Ascending aorta (tissue), 2 donors: ENCODE measurements at regions not wholly inside any gene's neighbourhood (a gene's known extent, or its start where the extent isn't known, plus 50 kb on each side); places are given as distances from the start of the nearest gene placed in this dataset.

Source experiments
- DNase-seq, 2 donors: peaks; one replicate each; pipeline ENCODE4 v3.0.0-alpha.2; 2019; ENCODE audit warnings: low spot score in 2 of 2
- H3K27ac ChIP-seq, 2 donors: fragments of 200-600 bp; sonication (generic); one replicate each; pipeline ENCODE4 v1.5.1; 2016 to 2017; ENCODE audit warnings: mild to moderate bottlenecking in 1 of 2
- H3K27me3 ChIP-seq: fragments of 200-600 bp; sonication (generic); one replicate; pipeline ENCODE4 v1.5.1; 2017
- H3K36me3 ChIP-seq, 2 donors: fragments of 200-600 bp; sonication (generic); one replicate each; pipeline ENCODE4 v1.5.1; 2016
- H3K4me1 ChIP-seq, 2 donors: fragments of 200-600 bp; sonication (generic); one replicate each; pipeline ENCODE4 v1.5.1; 2016 to 2017; ENCODE audit warnings: mild to moderate bottlenecking in 1 of 2
- H3K4me3 ChIP-seq, 2 donors: fragments of 200-600 bp; sonication (generic); one replicate each; pipeline ENCODE4 v1.5.1; 2016 to 2017; ENCODE audit warnings: mild to moderate bottlenecking in 1 of 2
- H3K9me3 ChIP-seq, 2 donors: fragments of 200-600 bp; sonication (generic); one replicate each; pipeline ENCODE4 v1.5.1; 2016
- intact Hi-C: fragments of 100-400 bp; cut with DNase I; formaldehyde crosslinking; loops from one replicate; pipeline ENCODE4 v1.15.1; 2023
- TF ChIP-seq, protein P1 (sequence below), 3 experiments: fragments of 200-600 bp in 2 of 3; fragments of 450-650 bp in 1 of 3; sonication (generic) in 2 of 3; IDR thresholded peaks; one replicate each; pipeline ENCODE4 v1.5.1; 2016 to 2019; ENCODE audit warnings: antibody characterized with exemption in 3 of 3, mild to moderate bottlenecking in 1 of 3, moderate library complexity in 1 of 3

DNA sequence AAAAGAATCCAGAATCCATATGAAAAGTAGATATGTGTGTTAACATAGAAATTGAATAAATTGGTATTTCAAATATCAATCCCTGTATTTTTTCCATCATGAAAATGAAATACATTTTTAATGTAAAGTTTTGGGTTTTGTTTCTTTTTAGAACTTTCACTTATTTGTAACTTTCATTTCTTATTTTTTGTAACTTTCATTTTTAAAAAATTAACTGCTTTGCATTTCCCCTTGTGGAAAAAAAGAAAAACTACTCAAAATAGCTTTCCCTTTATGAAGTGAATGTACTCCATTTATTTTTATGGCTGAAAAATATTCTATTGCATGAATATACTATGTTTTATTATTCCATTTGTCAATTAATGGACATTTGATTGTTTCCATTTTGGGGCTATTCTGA, 75.6 kb upstream of the SMNDC1 start:
- Histone ChIP-seq H3K4me3 (no peak overlapping the region), H3K9me3 (no peaks in the 10 kb centered on the region), H3K27ac (no peak overlapping the region), H3K4me1 (no peaks in the 10 kb centered on the region), H3K27me3 (no peaks in the 10 kb centered on the region), H3K36me3 (no peaks in the 10 kb centered on the region)
- intact Hi-C loops, result no loop called here
- DNase-seq, result no peak
- TF ChIP-seq, protein P1, sequence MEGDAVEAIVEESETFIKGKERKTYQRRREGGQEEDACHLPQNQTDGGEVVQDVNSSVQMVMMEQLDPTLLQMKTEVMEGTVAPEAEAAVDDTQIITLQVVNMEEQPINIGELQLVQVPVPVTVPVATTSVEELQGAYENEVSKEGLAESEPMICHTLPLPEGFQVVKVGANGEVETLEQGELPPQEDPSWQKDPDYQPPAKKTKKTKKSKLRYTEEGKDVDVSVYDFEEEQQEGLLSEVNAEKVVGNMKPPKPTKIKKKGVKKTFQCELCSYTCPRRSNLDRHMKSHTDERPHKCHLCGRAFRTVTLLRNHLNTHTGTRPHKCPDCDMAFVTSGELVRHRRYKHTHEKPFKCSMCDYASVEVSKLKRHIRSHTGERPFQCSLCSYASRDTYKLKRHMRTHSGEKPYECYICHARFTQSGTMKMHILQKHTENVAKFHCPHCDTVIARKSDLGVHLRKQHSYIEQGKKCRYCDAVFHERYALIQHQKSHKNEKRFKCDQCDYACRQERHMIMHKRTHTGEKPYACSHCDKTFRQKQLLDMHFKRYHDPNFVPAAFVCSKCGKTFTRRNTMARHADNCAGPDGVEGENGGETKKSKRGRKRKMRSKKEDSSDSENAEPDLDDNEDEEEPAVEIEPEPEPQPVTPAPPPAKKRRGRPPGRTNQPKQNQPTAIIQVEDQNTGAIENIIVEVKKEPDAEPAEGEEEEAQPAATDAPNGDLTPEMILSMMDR (IDR thresholded peaks at IDR 0.05), result no peak

DNA sequence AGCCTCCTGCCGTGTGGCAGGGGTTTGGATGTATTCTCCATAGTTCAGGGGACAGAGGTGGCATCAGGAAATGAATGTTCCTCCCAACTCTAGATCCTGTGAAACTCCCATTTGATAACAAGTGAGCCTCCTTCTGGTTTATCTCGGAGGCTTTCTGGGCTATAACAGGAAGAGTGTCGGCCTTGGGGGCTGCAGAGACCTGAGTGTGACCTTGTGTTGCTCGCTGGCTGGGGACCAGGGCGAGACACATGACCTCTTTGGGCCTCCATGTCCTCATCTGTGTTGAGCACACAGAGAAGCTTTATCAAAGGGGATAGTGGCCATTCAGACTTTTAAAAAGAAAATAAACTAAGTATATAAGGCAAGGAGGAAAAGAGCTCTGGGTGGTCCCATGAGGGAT, 78.0 kb upstream of the SMNDC1 start:
- DNase-seq, result no peak
- Histone ChIP-seq H3K4me1 (no peaks in the 10 kb centered on the region), H3K9me3 (no peaks in the 10 kb centered on the region), H3K27ac (no peak overlapping the region), H3K36me3 (no peaks in the 10 kb centered on the region), H3K27me3 (no peaks in the 10 kb centered on the region), H3K4me3 (no peak overlapping the region)
- intact Hi-C loops, result no loop called here
- TF ChIP-seq, protein P1 (IDR thresholded peaks at IDR 0.05), result no peak

DNA sequence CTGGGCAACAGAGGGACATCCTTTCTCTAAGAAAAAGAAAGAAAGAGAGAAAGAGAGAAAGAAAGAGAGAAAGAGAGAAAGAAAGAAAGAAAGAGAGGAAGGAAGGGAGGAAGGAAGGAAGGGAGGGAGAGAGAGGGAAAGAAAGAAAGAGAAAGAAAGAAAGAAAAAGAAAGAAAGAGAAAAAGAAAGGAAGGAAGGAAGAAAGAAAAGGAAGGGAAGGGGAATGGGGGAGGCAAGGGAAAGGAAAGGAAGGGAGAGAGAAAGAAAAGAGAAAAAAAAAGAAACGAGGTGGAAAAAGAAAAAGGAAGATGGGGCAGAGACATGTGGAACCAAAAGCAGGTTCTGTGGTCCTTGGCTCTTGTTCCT, 82.9 kb upstream of the SMNDC1 start:
- H3K27me3 ChIP-seq, result no peaks in the 10 kb centered on the region
- no peaks in the 10 kb centered on the region for H3K9me3 ChIP-seq
- H3K36me3 ChIP-seq, result no peaks in the 10 kb centered on the region
- H3K4me1 ChIP-seq, result no peaks in the 10 kb centered on the region
- no peak overlapping the region for H3K27ac ChIP-seq
- no peak overlapping the region for H3K4me3 ChIP-seq
- TF ChIP-seq, protein P1 (IDR thresholded peaks at IDR 0.05), result no peak
- no peak for DNase-seq
- intact Hi-C loops, result no loop called here

DNA sequence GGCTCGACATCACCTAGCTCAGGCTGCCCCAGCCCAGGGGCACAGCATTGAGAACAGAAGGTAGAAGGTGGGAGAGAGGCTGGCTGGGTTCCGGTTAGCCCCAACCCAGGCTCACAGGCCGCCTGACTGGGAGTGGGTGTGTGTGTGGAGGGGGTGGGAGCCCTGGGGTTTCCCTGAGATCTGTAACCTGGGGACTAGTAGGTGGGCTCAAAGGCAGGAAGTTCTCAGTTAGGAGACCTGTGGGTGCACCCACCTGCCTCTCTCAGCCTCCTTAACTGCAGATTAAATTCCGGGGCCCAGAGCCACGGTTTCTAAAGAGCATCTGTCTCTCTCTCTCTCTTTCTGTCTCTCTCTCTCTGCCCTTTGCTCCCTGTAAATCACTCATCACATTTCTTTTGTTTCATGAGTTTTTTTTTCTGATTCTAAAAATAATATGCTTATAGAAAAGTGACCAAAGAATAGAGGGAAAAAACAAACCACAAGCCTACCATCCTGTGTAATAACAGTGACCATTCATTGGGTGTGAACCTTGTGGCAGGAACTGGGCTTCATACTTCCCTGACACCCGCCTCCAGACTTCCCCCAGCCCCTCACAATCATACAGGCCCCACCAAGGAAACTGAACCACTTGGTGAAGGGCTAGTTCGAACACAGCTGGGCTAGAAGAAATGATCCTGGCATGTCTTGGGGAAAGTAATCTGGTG, 83.4 kb upstream of the SMNDC1 start:
- H3K9me3 ChIP-seq, result no peaks in the 10 kb centered on the region
- no peak overlapping the region for H3K27ac ChIP-seq
- H3K27me3 ChIP-seq, result no peaks in the 10 kb centered on the region
- TF ChIP-seq, protein P1 (IDR thresholded peaks at IDR 0.05), result no peak
- no peak for DNase-seq
- H3K36me3 ChIP-seq, result no peaks in the 10 kb centered on the region
- no peak overlapping the region for H3K4me3 ChIP-seq
- no peaks in the 10 kb centered on the region for H3K4me1 ChIP-seq
- intact Hi-C loops, result no loop called here

DNA sequence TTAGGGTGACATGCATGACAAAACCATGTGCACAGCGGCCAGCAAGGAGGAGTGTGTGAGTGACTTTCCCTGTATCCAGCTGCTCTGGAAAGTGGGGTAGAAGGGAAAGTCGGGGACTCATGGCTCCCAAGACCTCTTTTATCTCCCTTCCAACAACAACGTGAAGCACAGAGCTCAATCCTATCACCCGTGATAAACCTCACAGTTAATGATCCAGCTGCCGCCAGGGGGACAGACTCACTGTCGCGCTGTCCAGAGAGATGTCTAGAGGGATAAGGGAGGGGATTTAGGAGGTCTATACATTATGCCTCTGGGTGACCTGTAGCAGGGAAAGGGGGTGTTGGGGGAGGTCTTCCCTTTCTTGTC, 84.0 kb upstream of the SMNDC1 start:
- no peak for DNase-seq
- Histone ChIP-seq H3K4me3 (no peak overlapping the region), H3K36me3 (no peaks in the 10 kb centered on the region), H3K4me1 (no peaks in the 10 kb centered on the region), H3K27ac (no peak overlapping the region), H3K27me3 (no peaks in the 10 kb centered on the region), H3K9me3 (no peaks in the 10 kb centered on the region)
- TF ChIP-seq, protein P1 (IDR thresholded peaks at IDR 0.05), result no peak
- intact Hi-C loops, result no loop called here

DNA sequence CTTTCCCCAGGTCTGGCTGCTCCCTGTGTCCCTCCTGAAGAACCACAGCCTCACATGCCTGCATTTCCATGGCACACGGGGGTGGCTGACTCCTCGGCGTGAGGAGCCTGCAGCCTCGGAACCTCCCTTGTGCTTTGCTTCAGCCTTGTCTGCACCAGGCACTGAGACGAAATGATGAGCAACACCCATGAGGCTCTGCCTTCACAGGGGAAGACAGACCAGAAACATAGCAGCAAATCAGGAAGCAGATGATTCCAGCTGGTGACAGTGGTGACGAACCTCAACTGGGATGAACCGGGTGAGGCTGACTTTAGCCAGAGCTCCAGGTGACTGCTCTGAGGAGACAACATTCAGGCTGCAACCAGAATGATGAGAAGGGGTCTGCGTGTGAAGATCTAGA, 84.5 kb upstream of the SMNDC1 start:
- no peaks in the 10 kb centered on the region for H3K9me3 ChIP-seq
- no peaks in the 10 kb centered on the region for H3K36me3 ChIP-seq
- DNase-seq, result no peak
- intact Hi-C loops, result no loop called here
- TF ChIP-seq, protein P1 (IDR thresholded peaks at IDR 0.05), result no peak
- H3K4me1 ChIP-seq, result no peaks in the 10 kb centered on the region
- no peak overlapping the region for H3K4me3 ChIP-seq
- no peak overlapping the region for H3K27ac ChIP-seq
- H3K27me3 ChIP-seq, result no peaks in the 10 kb centered on the region
